OCI-LY3 (cell line): ENCODE measurements at regions not wholly inside any gene's neighbourhood (a gene's known extent, or its start where the extent isn't known, plus 50 kb on each side); places are given as distances from the start of the nearest gene placed in this dataset.

Source experiments
- H2AFZ ChIP-seq: fragments of 200-600, 300-600 bp; shearing (Covaris generic); 2 replicates; pipeline ENCODE4 v1.6.0; 2014; ENCODE audit warnings: antibody characterized with exemption, low read depth, low read length
- H3K27ac ChIP-seq: fragments of 200-600, 300-600 bp; sonication (generic); 2 replicates; pipeline ENCODE4 v1.5.1; 2014; ENCODE audit warnings: mild to moderate bottlenecking, low read length, moderate library complexity, mixed read lengths
- H3K27me3 ChIP-seq: fragments of 200-600, 300-600 bp; sonication (generic); 2 replicates; pipeline ENCODE4 v1.6.1; 2014; ENCODE audit warnings: low read depth, low read length, mixed read lengths
- H3K36me3 ChIP-seq: fragments of 200-600, 300-600 bp; sonication (generic); replicated peaks from 2 replicates; pipeline ENCODE3; 2014; ENCODE audit warnings: low read depth, low read length, mixed read lengths
- H3K4me1 ChIP-seq: fragments of 300-600, 200-600 bp; sonication (generic); 2 replicates; pipeline ENCODE4 v1.6.1; 2014; ENCODE audit warnings: low read length, mixed read lengths
- H3K4me2 ChIP-seq: fragments of 200-600, 300-600 bp; sonication (generic); 2 replicates; pipeline ENCODE4 v1.6.1; 2014; ENCODE audit warnings: low read length, mixed read lengths
- H3K4me3 ChIP-seq: fragments of 300-600, 200-600 bp; sonication (generic); 2 replicates; pipeline ENCODE4 v1.5.1; 2014; ENCODE audit warnings: antibody characterized with exemption, mild to moderate bottlenecking, low read length, moderate library complexity
- H3K79me2 ChIP-seq: fragments of 300-600, 200-600 bp; shearing (Covaris generic); 2 replicates; pipeline ENCODE4 v1.6.1; 2014; ENCODE audit warnings: mild to moderate bottlenecking, low read length, mixed read lengths
- H3K9ac ChIP-seq: fragments of 300-600, 200-600 bp; shearing (Covaris generic); 2 replicates; pipeline ENCODE4 v1.6.0; 2014; ENCODE audit warnings: mild to moderate bottlenecking, low read length, moderate library complexity
- H3K9me3 ChIP-seq: fragments of 200-600, 300-600 bp; shearing (Covaris generic); 2 replicates; pipeline ENCODE4 v1.6.1; 2014; ENCODE audit warnings: low read length, mixed read lengths; ENCODE audit not compliant: insufficient read depth
- H4K20me1 ChIP-seq: fragments of 200-600, 300-600 bp; sonication (generic); 2 replicates; pipeline ENCODE4 v1.6.1; 2016; ENCODE audit warnings: low read length, mixed read lengths; ENCODE audit not compliant: insufficient read depth
- CTCF ChIP-seq: fragments of 200-600, 300-600 bp; sonication (generic); IDR thresholded peaks from 2 replicates; pipeline ENCODE4 v1.5.1; 2014; ENCODE audit warnings: antibody characterized with exemption, low read length, low read depth
- EZH2phosphoT487 ChIP-seq: fragments of 200-600 bp; shearing (Covaris generic); IDR thresholded peaks from 2 replicates; pipeline ENCODE4 v1.6.1; 2018; ENCODE audit warnings: antibody characterized with exemption, mixed run types, low read depth

GRCh38 chr11:92675810-92676209 is 293.6 kb upstream of the MTNR1B start:
- Histone ChIP-seq H3K4me3 (no peak overlapping the region), H3K9me3 (peaks cover 6% of the 10 kb centered on the region; the same call in 1 of the 2 replicates), H4K20me1 (no peaks in the 10 kb centered on the region), H3K4me1 (no peaks in the 10 kb centered on the region), H3K79me2 (no peaks in the 10 kb centered on the region), H3K4me2 (no peak overlapping the region), H3K9ac (no peak overlapping the region), H3K27me3 (peaks cover 9% of the 10 kb centered on the region; the same call in 1 of the 2 replicates), H3K27ac (no peak overlapping the region), H2AFZ (no peak overlapping the region), H3K36me3 (no peaks in the 10 kb centered on the region)
- TF ChIP-seq EZH2phosphoT487 (no peak), CTCF (no peak)

DNA sequence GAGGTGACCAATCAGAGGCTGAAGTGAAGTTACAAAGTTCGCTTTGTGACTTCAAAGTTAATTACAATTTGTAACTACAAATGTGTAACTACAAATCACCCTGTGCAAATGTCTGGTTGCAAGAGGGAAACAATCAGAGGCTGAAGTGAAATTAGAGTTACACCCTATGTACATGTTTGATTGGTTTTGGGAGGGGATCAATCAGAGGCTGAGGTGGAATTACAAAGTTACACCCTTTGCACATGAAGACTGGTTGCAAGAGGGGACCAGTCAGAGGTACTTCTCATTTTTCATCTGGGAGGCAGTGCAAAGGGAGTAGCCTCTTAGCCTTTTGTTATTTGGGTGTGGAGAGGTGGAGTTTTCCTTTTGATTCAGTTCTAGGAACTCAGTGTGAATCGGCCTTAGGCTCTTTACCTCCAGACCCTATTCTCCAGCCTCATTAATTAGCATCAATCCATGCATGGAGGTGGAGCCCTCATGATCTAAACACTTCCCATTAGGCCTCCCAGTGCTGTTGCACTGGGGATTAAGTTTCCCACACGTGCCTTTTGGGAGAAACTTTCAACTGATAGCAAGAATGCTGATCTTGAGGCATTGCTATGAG is 291.3 kb upstream of the MTNR1B start:
- Histone ChIP-seq H3K4me3 (no peak overlapping the region), H3K9me3 (peaks cover 6% of the 10 kb centered on the region; the same call in 1 of the 2 replicates), H2AFZ (no peak overlapping the region), H3K36me3 (no peaks in the 10 kb centered on the region), H3K9ac (no peak overlapping the region), H4K20me1 (no peaks in the 10 kb centered on the region), H3K79me2 (no peaks in the 10 kb centered on the region), H3K4me1 (peaks cover 21% of the 10 kb centered on the region), H3K27me3 (peaks cover 9% of the 10 kb centered on the region; the same call in 1 of the 2 replicates), H3K4me2 (no peak overlapping the region), H3K27ac (no peak overlapping the region)
- TF ChIP-seq EZH2phosphoT487 = no peak
- no peak for TF ChIP-seq CTCF

DNA sequence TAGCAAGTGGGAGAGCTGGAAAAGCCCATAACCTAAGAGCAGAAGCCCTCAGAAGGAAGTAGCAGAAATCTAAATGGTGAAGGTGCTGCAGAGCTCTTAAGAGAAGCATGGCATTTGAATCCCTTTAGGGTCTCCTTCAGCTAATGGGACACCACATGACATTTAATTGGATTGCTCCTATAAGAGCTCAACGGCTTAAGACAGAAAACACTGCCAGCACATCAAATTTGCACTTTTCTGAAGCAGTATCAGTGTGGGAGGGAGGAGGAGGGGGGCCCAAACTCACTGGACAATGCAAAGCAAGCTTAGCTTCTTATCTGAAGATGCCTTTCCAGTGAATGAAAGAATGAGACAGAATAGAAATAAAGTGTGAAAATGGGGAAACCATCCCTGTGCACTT is 287.9 kb upstream of the MTNR1B start:
- H2AFZ ChIP-seq = no peak overlapping the region
- H3K36me3 ChIP-seq = no peaks in the 10 kb centered on the region
- peaks cover 37% of the 10 kb centered on the region for H3K4me1 ChIP-seq
- no peak overlapping the region for H3K9ac ChIP-seq
- H3K27ac ChIP-seq = 0 out of 2 replicates have a peak overlapping the region, but pooled peaks have one; percentile 6
- H3K9me3 ChIP-seq = peaks cover 6% of the 10 kb centered on the region; the same call in 1 of the 2 replicates
- H4K20me1 ChIP-seq = no peaks in the 10 kb centered on the region
- peaks cover 9% of the 10 kb centered on the region; the same call in 1 of the 2 replicates for H3K27me3 ChIP-seq
- TF ChIP-seq CTCF = no peak
- TF ChIP-seq EZH2phosphoT487 = no peak
- H3K4me3 ChIP-seq = no peak overlapping the region
- H3K79me2 ChIP-seq = no peaks in the 10 kb centered on the region
- H3K4me2 ChIP-seq = peak overlapping the region; percentile 46

DNA sequence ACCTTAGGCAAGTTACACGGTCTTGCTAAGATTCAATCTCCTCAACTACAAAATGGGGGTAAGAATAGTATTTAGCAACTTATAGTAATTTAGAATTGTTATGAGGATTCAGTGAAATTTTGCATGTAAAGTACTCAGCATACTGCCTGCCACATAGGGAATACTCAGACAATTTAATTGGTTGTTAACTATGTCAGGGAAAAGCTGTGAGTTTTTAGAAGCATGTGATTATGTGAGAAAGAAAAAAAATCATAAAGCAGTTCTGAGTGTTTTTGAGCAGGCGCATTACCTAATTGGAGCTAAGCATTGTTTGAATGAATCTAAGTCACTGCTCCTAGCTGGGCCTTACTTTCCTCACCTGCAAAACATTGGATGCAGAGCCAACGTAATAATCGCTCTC is 287.3 kb upstream of the MTNR1B start:
- no peaks in the 10 kb centered on the region for H3K79me2 ChIP-seq
- H2AFZ ChIP-seq = no peak overlapping the region
- H3K4me2 ChIP-seq = peak overlapping the region; percentile 46
- 0 out of 2 replicates have a peak overlapping the region, but pooled peaks have one; percentile 4 for H3K4me3 ChIP-seq
- H3K4me1 ChIP-seq = peaks cover 40% of the 10 kb centered on the region
- peaks cover 5% of the 10 kb centered on the region; the same call in 1 of the 2 replicates for H3K27me3 ChIP-seq
- H3K27ac ChIP-seq = peak overlapping the region; percentile 6; the same call in 1 of the 2 replicates
- H3K9ac ChIP-seq = no peak overlapping the region
- TF ChIP-seq EZH2phosphoT487 (no peak), CTCF (no peak)
- H4K20me1 ChIP-seq = no peaks in the 10 kb centered on the region
- H3K9me3 ChIP-seq = peaks cover 6% of the 10 kb centered on the region; the same call in 1 of the 2 replicates
- no peaks in the 10 kb centered on the region for H3K36me3 ChIP-seq
